Activated CD4-positive, alpha-beta T cell treated with anti-CD3 and anti-CD28 coated beads, Interleukin-10, Interleukin-2, amounts not matched to agents 100 ng/mL and 50 ng/mL, durations not matched to agents 16 hours and 8 hours (primary cell): ENCODE measurements at regions not wholly inside any gene's neighbourhood (a gene's known extent, or its start where the extent isn't known, plus 50 kb on each side); places are given as distances from the start of the nearest gene placed in this dataset.

ENCODE experiments used
- DNase-seq: peaks from one replicate; pipeline ENCODE4 v3.0.0-alpha.2; 2020

DNA sequence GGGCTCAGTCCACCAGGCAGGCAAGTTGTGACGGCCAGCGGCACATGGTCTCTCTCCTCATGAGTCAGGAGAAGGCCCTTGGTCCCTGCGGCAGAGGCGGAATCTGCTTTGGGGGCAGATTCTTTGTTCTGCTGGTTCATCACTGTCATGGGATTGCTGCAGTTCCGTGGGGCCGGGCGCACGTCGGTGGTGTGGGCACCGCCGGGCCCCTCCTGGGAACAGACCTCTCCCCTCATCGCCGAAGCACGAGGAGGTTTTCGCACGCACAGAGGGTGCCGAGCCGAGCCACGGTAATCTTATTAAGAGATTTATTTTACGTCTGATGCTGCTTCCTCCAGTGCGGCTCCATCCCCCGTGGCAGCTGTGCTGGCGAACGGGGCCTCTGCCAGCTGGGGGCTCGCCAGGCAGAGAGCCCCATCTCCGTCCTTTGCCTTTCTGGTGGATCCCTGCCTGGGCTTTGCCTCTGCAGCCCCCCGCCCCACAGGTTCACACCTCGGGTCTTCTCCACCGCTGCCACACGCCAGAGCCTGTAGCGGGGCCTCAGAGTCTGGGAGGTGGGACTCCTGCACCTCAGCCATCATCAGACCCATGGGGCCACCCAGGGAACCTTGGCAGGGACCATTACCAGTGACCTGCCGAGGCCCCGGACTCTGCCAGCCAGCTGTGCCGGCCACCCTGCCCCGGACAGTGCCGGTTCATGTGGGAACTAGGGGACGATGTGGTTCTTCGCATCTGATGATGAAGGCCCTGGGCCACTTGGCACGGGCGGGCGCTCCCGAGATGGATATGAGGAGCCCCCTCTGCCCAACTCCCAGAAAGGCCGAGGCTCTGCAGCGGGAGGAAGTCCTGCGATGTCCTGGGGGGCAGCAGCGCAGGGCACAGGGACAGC, 86.7 kb upstream of the NKX1-1 start:
- DNase-seq, result no peak

DNA sequence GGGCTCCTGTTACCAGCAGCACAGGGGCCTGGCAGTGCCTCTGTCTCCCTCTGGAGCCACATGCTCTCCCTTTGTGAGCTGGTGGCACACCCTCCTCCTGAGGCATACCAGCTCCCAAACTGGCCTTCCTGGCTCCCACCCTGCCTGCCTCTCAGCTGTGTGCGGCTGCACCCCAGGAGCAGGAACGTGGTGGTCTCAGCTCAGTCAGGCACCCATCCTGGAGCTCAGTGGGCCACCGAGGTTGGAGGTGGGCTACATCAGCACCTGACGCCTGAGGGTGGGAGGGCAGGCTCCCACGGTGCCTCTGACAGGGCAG, 85.9 kb upstream of the NKX1-1 start:
- no peak for DNase-seq

DNA sequence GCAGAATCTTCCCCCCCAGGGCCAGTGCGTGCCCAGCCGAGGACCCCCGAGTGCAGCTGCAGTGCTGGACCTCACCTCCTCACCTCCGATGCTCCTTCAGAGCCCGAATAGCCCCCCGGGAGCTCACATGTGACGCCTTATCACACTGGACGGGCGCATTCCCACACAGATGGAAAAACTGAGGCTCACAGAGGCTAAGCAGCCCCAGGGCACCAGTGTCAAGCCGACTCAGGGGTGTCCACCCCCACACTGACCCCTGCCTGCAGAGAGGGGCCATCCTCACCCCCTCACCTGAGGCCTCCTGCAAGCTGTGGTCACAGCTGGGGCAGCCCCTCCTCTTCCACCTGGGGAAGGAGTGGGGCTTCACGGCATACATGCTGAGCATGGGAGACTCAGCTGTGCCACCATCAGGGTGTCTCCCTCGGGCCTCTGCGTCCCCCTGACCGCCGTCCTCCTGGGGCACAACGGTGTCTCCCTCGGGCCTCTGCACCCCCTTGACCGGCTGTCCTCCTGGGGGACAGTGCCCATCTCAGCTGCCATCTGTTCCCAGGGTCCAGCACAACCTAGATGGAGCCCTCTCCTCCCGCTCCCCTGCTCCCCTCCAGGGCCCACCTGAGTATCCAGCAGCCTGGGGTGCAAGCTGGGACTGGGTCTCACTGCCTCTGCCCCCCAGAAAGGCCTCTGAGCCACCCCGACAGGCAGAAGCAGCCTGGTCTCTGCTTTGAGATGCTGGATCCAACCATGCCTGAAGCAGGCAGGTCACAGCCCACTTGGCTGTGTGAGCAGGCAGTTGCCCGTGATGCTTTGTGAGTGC, 85.3 kb upstream of the NKX1-1 start:
- DNase-seq, result no peak

DNA sequence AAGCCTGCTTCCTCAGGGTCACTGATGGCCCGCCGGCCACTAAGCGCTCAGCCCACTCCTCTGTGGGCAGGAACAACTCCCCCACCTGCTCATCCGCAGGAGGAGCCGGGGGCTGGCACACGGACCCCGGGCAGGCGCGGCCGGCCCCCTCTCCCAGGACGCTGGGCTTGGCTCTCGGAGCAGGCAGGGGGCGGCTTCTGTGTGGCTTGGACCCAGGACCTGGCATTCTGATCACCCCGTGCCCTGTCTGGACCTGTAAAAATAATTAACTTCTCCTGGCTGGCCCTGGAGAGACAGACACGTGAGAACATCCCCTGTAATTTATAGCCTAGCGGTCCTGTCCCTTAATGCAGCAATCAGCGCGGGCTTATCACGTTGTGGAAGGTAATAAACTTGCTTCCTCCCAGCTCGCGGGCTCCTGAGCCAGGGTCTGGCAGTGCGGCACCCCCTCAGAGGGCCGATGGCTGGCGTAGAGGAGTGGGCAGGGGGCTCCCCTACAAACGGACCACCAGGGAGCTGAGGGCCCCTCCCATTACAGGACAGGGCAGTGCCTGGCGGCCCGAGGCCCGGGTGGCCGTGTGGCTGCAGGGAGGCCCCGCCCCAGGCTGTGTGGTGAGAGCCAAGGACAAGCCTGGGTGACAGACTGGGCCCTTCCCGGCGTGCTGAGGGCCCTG, 84.5 kb upstream of the NKX1-1 start:
- DNase-seq, result no peak

DNA sequence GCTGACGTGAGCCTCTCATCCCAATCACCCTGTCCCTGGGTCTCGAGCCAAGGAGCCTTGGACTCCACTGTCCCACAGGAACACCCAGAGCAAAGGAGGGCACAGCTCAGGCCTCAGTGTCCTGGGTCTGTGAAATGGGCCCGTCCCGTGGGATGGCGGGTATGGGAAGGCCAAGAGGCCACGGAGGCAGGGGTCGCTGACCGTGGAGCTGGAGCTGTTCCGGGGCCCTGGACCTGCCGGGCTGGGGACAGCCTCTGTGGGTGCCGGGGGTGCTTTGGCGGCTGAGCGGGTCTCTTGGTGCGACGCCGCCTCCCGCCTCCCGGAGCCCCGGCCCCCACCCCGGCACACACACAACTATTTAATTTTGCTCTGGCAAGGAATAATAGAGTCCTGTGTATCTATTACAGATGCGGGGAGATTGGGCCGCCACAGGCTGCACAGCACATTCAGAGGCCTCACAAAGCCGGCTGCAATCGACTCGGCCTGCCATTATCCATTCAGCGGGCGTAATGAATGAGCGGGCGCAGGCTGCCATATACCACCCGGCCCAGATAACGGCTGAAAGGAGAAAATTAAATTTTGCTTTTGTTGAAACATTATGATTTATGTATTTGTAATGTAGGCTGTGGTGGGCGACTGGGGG, 83.9 kb upstream of the NKX1-1 start:
- no peak for DNase-seq

DNA sequence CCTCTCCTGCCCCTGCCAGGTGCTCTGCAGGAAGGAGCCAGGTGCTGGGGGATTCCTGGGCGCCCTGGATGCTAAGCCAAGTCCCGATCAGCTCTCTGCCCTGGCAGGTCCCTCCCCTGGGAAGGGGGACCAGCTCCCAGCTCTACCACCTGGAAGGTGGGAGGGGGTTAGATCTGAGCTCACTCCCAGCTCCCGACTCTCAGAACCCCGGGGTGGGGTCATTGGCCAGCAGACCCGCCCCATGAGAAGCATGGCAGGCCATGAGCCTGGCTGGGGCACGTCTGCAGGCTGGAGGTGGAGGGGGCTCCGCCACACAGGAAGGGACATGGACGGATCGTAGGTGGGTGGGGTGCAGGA, 83.4 kb upstream of the NKX1-1 start:
- no peak for DNase-seq

DNA sequence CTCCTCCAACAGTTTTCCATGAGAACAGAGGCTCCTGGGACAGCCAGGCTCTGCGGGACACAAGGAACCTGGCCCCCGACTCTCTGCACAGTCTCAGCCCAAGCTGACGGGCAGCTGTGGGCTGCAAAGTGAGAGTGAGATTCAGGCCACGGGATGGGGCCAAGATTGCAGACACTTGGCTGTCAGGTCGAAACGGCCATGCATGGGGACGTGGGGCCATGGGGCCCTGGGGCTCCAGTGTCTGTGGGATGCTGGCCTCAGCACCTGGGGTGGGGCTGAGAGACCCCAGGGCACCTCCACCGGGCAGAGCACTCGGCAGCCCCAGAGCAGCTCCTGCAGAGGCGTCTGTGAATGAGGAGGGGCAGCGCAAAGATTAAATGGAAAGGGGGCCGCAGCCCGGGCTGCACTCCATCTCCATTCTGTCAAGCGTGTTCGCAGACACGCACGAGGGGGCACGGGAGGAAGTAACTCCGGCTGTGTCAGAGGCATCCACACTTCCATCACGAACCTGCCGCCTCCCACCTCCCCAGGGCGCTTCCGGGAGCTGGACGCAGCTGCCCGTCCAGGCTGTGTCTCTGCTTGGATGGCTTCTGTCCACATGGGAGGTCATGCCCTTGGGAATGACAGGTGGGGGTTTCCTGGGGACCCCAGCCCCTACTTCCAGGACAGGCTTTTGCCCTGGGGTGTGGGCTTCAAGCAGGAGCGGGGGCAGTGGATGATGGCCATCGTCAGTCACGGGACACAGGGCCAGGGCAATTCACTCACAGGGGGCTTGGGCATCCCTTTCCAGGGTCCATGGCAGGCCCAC, 82.8 kb upstream of the NKX1-1 start:
- DNase-seq, result no peak

DNA sequence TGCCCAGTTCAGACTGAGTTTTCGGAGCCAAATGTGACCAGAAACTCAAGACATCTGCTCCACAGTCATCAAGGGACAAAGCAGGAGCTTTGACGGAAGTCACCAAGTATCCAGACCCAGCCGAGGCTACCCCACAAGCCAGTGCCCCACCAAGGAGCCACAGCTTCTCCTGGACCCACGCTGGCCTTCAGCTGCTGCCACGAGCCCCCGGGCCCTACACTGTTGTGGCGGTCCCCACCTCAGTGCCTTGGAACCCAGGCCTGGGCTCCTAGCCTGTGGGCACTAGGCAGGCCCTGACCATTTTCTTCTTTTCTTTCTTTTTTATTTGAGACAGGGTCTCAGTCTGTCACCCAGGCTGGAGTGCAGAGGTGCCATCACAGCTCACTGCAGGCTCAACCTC, 82.1 kb upstream of the NKX1-1 start:
- no peak for DNase-seq

DNA sequence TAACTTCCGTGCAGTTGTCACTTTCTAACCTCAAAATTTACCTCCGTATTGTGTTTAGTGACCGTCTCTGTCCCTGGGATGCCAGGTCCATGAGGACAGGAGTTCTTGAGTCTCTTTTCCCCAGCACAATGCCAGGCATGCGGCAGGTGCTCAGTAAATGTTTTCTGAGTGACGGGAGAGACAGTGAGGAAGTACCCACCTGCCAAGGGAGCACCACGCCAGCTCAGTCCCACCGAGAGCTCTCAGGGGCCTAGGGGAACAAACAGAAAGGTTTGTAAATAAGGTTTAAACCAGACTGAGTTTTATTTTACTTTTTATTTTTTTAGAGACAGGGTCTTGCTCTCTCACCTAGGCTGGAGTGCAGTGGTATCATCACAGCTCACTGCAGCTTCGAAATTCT, 81.5 kb upstream of the NKX1-1 start:
- DNase-seq, result no peak

DNA sequence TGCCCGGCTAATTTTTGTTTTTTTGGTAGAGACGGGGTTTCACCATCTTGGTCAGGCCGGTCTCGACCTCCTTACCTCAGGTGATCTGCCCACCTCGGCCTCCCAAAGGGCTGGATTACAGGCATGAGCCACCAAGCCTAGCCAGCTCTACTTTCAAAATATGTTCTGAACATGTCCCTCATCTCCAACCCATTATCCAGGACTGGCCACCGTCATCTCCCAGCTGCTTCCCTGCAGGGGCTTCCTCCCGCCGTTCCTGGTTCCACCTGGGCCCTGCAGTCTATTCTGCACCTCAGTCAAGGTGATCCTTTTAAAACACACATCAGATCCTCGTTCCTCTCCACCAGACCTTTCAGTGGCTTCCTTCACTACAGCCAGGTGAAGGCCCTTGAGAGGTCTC, 80.9 kb upstream of the NKX1-1 start:
- no peak for DNase-seq

DNA sequence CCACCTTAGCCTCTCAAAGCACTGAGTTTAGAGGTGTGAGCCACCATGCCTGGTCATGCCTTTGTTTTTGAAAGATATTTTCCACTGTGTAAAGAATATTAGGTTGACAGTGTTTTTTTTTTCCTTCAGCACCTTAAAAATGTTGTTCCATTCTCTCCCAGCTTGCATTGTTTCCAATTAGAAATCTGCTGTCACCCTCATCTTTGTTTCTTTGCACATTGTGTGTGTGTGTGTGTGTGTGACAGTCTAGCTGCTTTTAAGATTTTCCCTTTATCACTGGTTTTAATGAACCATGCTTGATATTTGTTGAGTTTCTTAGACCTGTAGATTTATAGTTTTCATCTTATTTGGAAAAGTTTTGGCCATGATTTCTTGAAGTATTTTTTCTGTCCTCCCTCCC, 79.0 kb upstream of the NKX1-1 start:
- no peak for DNase-seq

DNA sequence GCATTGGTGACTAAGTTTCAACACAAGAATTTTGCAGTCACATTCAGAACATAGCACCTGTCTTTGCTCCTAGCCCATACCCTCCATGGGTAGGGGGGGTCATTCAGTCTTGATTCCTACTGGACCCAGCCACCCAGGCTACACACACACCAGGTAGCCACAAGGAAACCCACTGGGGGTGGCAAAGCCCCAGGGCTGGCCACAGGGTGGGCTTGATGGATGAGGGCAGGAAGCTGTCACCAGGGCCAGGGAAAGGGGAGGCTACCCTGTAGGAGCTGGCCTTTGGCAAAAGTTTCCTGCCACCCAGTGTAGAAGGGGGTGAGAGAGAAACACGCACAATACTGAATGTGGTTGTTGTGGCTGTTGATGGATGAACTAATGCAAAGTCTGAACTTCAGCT, 74.5 kb upstream of the NKX1-1 start:
- DNase-seq, result no peak

DNA sequence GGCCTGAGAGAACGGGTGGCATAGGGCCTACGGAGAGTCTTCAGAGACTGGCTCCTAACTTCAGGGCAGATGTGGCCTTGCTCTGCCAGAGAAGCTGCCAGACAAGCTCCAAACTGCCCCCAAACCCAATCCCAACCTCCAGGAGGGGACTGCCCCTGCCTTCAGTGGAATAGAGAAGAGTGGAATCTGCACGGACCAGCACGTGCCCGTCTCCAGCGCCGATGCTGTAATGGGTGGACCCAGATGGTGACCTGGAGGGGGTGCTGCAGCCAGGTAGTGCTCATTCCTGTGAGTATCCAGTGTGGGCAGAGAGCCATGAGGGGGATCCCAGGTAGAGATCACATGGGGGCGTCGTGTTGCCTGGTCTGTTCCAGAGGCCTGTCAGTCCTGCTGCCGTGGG, 73.2 kb upstream of the NKX1-1 start:
- DNase-seq, result no peak

DNA sequence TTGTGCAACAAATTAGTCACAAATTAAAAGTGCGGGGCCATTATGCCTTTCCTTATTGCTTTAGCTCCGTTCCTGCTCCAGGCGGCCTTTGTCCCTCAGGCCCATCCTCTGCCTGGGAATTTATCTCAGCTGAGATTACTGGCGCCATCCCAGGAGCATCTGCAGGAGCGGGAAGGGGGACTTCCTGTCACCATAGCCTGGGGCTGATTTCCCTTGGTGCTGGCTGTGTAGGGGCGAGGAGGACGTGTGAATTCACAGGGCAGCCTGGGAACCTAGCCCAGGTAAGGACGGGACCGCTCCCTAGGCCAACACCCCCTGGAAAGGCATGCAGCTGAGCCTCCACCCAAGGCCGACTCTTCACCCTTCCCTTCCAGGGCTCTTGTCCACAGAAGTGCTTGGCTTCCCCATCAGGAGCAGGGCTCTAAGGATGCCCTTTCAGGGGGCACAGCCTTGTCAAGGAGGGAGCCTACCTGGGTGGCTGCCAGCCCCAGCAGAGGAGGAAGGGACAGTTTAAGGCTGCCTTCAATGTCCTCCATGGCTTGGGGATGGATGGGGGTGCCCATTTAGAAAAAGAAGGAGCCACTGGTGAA, 72.6 kb upstream of the NKX1-1 start:
- no peak for DNase-seq

DNA sequence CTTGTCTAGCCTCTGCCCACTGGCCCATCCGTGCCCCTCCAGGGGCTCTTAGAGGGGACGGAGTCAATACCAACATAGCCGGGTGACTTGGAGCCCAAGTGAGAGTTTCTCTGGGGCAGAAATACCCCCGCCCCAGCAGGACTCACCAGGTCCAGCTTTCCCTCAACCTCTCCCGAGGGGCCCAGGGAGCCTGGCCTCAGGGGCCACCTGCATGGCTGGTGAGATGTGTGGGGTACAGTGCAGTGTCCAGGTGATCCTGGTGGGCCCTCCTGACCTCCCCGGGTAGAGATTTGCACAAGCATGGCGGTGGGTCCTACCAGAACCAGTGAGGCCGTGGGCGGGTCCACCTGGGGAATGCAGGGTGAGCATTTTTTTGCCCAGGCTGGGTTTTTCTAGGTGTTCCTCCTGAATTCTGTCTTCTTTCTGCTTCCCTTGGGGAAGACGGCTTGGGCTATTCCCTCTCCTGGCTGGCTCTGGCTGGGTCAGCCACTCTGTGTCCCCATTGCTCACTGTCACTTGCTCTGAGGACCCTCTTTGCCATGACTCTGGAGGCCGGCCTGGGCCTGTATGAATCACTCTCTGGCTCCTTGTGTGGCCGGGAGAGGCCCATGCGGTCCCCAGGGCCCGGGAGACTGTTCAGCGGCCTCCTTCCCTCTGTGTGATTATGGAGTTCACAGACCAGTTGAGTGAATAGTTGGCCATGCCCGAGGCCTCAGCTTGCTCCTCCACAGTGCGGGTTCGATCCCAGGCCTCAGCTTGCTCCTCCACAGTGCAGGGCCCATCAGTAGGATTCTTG, 71.0 kb upstream of the NKX1-1 start:
- no peak for DNase-seq

DNA sequence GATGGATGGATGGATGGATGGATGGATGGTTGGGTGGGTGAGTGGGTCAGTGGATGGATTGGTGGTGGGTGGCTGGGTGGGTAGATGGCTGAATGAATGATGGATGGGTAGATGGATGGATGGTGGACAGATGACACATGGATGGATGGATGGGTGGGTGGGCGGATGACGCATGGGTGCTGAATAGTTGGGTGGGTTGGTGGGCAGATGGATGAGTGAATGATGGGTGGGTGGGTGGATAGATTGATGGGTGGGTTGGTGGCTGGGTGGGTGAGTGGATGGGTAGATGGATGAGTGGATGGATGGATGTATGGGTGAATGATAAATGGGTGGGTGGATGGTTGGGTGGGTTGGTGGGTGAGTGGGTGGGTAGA, 69.9 kb upstream of the NKX1-1 start:
- no peak for DNase-seq

DNA sequence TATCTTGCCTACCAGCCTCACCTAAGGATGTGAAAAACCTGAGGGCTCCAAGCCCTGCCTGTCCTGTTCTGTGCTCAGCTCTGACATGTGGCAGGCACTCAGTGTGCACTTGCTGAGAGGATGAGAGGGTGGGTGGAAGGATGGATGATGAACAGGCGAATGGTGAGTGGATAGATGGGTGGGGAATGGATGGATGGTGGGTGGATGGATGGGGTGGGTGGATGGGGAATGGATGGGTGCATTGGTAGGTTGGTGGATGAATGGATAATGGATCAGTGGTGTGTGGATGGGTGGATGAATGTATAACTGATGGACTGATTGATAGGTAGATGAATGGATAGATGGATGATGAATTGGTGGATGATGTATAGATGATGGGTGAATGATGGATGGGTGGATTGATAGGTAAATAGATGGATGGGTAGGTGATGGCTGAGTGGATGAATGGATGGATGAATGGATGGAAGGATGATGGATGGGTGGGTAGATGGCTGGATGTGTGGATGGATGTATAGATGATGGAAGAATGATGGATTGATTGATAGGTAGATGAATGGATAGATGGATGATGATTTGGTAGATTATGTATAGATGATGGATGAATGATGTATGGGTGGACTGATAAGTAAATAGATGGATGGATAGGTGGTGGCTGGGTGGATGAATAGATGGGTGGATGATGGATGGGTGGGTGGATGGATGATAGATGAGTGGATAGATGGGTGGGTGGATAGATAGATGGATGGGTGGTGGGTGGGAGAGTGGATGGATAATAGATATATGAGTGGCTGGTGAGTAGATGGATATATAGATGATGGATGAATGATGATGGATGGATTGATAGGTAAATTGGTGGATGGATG, 69.3 kb upstream of the NKX1-1 start:
- DNase-seq, result no peak

DNA sequence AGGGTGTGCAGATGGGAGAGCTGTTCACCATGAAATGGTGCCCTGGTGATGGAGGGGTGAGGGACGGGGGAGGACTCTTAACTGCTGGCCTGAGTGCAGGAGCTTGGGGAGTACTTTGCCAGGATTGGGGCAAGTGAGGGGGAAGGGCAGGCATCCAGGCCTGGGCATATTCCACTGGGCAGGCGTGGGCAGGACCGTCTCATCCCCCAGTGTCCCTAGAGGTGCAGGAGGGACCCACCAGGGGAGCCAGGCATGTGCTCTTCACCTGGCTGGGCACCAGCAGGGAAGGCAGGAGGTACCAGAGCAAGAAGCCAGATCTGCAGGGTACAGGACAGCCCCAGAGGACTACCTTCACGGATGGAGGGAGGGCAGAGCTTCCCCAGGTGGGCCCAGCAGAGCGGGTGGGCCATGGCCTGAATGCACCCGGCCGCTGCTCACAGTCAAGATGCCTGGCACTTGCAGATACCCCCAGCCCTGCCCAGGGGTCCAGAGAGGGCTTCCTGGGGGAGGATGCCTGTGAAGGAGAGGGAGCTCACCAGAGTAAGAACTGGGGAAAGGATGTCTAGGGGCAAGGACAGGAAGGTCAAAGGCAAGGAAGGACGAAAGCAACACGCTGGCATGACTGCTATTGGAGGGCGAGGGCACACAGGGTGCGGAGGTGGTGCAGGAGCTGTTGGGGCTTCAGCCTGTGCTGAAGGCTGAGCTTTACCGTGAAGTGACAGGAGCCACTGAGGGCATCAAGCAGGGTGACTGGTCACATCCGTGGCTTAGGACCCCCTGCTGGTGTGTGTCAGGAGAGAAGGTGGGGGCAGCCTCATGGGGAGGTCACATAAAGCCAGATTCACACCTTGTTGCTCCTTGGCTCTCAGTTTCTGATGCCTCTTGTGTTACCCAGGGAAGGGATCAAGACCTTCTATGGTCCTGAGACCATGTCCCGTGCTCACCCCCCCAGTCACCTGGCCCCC, 68.2 kb upstream of the NKX1-1 start:
- DNase-seq, result no peak

DNA sequence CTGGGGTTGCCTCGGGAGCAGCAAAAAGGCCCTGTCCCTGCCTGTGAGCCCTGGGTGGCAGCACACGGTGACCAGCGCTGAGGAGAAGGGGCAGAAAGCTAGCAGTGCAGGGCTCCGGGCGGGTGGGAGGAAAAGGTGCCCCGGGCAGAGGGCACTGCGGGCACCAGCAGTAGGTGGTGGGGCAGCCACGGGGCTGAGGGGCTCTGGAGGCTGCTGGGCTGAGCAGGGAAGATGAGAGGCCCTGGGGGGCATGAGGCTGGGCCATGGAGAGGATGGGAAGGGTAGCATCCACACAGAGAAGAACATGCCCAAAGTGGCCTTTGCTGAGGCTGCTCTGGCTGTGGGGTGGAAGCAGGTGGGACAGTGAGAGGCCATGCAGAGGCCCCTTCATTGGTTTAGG, 67.5 kb upstream of the NKX1-1 start:
- DNase-seq, result no peak
